HEK293 (cell line): ENCODE measurements at regions not wholly inside any gene's neighbourhood (a gene's known extent, or its start where the extent isn't known, plus 50 kb on each side); places are given as distances from the start of the nearest gene placed in this dataset.

Experiments used
- CTCF ChIA-PET: fragments of 350-600 bp; formaldehyde crosslinking; extraction: SDS; loops from one replicate; lab custom pipeline; 2021; ENCODE audit warnings: antibody characterized with exemption; lab: Yijun Ruan, JAX
- POLR2A ChIA-PET: fragments of 300-600 bp; formaldehyde crosslinking; extraction: SDS; loops from one replicate; lab custom pipeline; 2020; ENCODE audit warnings: antibody characterized with exemption, inconsistent platforms; lab: Yijun Ruan, JAX
- H3K27ac ChIP-seq: fragments of 200-500 bp; sonication (Bioruptor generic); 2 replicates; pipeline ENCODE4 v1.5.1; 2014; ENCODE audit warnings: low read depth, low read length, control low read depth, inconsistent platforms; ENCODE audit errors: extremely low read depth
- H3K36me3 ChIP-seq, 2 experiments: fragments of 200-500 bp in 1 of 2; sonication (Bioruptor generic) in 1 of 2; 1 replicate in 1 of 2; 2 replicates in 1 of 2; pipeline ENCODE4 v1.5.1; 2014 to 2017; ENCODE audit warnings: inconsistent platforms in 2 of 2, low read length in 2 of 2; ENCODE audit not compliant: control insufficient read depth in 2 of 2, insufficient read depth in 1 of 2
- H3K4me1 ChIP-seq: fragments of 200-500 bp; sonication (Bioruptor generic); 2 replicates; pipeline ENCODE4 v1.5.1; 2014; ENCODE audit warnings: mild to moderate bottlenecking, low read length, inconsistent platforms; ENCODE audit not compliant: control insufficient read depth, insufficient read depth
- H3K4me3 ChIP-seq: 2 replicates; pipeline ENCODE4 v1.5.1; 2011; ENCODE audit warnings: low read depth, mild to moderate bottlenecking, control low read depth, low read length, moderate library complexity
- H3K9me3 ChIP-seq: fragments of 200-500 bp; sonication (Bioruptor generic); 2 replicates; pipeline ENCODE4 v1.5.1; 2014; ENCODE audit warnings: low read depth, low read length, inconsistent platforms; ENCODE audit not compliant: control insufficient read depth, insufficient read depth
- HOXD13 ChIP-seq: sonication (generic); formaldehyde crosslinking; IDR thresholded peaks from 2 replicates; pipeline ENCODE4 v1.8.0; 2022; ENCODE audit warnings: missing genetic modification reagents, borderline replicate concordance
- KLF7 ChIP-seq: fragments of 450-650 bp; formaldehyde crosslinking; IDR thresholded peaks from 2 replicates; pipeline ENCODE4 v1.5.1; 2016; ENCODE audit warnings: missing biosample characterization, missing genetic modification characterization, borderline replicate concordance
- KLF9 ChIP-seq: fragments of 450-650 bp; formaldehyde crosslinking; IDR thresholded peaks from 2 replicates; pipeline ENCODE4 v1.5.1; 2016; ENCODE audit warnings: missing biosample characterization, missing genetic modification characterization, low read depth
- PRDM1 ChIP-seq: fragments of 450-650 bp; formaldehyde crosslinking; IDR thresholded peaks from 2 replicates; pipeline ENCODE4; 2016; ENCODE audit warnings: missing biosample characterization, missing genetic modification characterization
- SETDB1 ChIP-seq: IDR thresholded peaks from one replicate; pipeline ENCODE4 v1.6.1; 2017; ENCODE audit warnings: mild to moderate bottlenecking, low read length, moderate library complexity, mixed read lengths; ENCODE audit not compliant: insufficient read length
- ZBTB1 ChIP-seq: fragments of 450-650 bp; formaldehyde crosslinking; IDR thresholded peaks from 2 replicates; pipeline ENCODE4 v1.5.1; 2016; ENCODE audit warnings: missing biosample characterization, missing genetic modification characterization
- ZBTB48 ChIP-seq: fragments of 450-650 bp; formaldehyde crosslinking; IDR thresholded peaks from 2 replicates; pipeline ENCODE4 v1.5.1; 2016; ENCODE audit warnings: missing biosample characterization, missing genetic modification characterization
- ZNF121 ChIP-seq: fragments of 450-650 bp; formaldehyde crosslinking; IDR thresholded peaks from 2 replicates; pipeline ENCODE4 v1.5.1; 2016; ENCODE audit warnings: missing biosample characterization, missing genetic modification characterization
- ZNF2 ChIP-seq: fragments of 450-650 bp; formaldehyde crosslinking; IDR thresholded peaks from 2 replicates; pipeline ENCODE4 v1.5.1; 2016; ENCODE audit warnings: missing biosample characterization, missing genetic modification characterization
- ZNF24 ChIP-seq: fragments of 450-650 bp; formaldehyde crosslinking; IDR thresholded peaks from 2 replicates; pipeline ENCODE4 v1.5.1; 2016; ENCODE audit warnings: missing biosample characterization, missing genetic modification characterization
- ZNF311 ChIP-seq: fragments of 450-650 bp; formaldehyde crosslinking; IDR thresholded peaks from 2 replicates; pipeline ENCODE4 v1.5.1; 2017; ENCODE audit warnings: missing biosample characterization, missing genetic modification characterization, borderline replicate concordance
- ZNF404 ChIP-seq: fragments of 450-650 bp; formaldehyde crosslinking; IDR thresholded peaks from 2 replicates; pipeline ENCODE4 v1.5.1; 2017; ENCODE audit warnings: missing biosample characterization, missing genetic modification characterization
- ZNF423 ChIP-seq: fragments of 450-650 bp; formaldehyde crosslinking; IDR thresholded peaks from 2 replicates; pipeline ENCODE4 v1.5.1; 2016; ENCODE audit warnings: missing biosample characterization, missing genetic modification characterization
- ZNF548 ChIP-seq: fragments of 450-650 bp; formaldehyde crosslinking; IDR thresholded peaks from 2 replicates; pipeline ENCODE4 v1.5.1; 2016; ENCODE audit warnings: missing biosample characterization, missing genetic modification characterization
- ZNF596 ChIP-seq: fragments of 450-650 bp; IDR thresholded peaks from 2 replicates; pipeline ENCODE4 v1.5.0; 2018; ENCODE audit warnings: missing biosample characterization, mild to moderate bottlenecking, missing genetic modification characterization, moderate library complexity
- ZNF624 ChIP-seq: fragments of 450-650 bp; formaldehyde crosslinking; IDR thresholded peaks from 2 replicates; pipeline ENCODE4 v1.5.1; 2017; ENCODE audit warnings: missing biosample characterization, missing genetic modification characterization
- TF ChIP-seq, protein P1 (sequence below): fragments of 450-650 bp; formaldehyde crosslinking; IDR thresholded peaks from 2 replicates; pipeline ENCODE4 v1.5.1; 2016; ENCODE audit warnings: missing biosample characterization, missing genetic modification characterization, low read depth
- TF ChIP-seq, protein P2 (sequence below): fragments of 450-650 bp; formaldehyde crosslinking; IDR thresholded peaks from 2 replicates; pipeline ENCODE4 v1.5.1; 2016; ENCODE audit warnings: missing biosample characterization, missing genetic modification characterization
- TF ChIP-seq, protein P3 (sequence below): fragments of 450-650 bp; formaldehyde crosslinking; IDR thresholded peaks from 2 replicates; pipeline ENCODE4 v1.5.1; 2016; ENCODE audit warnings: missing biosample characterization, missing genetic modification characterization
- TF ChIP-seq, protein P4 (sequence below): fragments of 450-650 bp; formaldehyde crosslinking; IDR thresholded peaks from 2 replicates; pipeline ENCODE4; 2016; ENCODE audit warnings: missing biosample characterization, missing genetic modification characterization
- TF ChIP-seq, protein P5 (sequence below): IDR thresholded peaks from 2 replicates; pipeline ENCODE4 v1.6.1; 2011; ENCODE audit warnings: mild to moderate bottlenecking, low read depth, low read length, borderline replicate concordance
- TF ChIP-seq, protein P6 (sequence below): fragments of 450-650 bp; formaldehyde crosslinking; IDR thresholded peaks from 2 replicates; pipeline ENCODE4 v1.5.1; 2016; ENCODE audit warnings: missing biosample characterization, missing genetic modification characterization

DNA sequence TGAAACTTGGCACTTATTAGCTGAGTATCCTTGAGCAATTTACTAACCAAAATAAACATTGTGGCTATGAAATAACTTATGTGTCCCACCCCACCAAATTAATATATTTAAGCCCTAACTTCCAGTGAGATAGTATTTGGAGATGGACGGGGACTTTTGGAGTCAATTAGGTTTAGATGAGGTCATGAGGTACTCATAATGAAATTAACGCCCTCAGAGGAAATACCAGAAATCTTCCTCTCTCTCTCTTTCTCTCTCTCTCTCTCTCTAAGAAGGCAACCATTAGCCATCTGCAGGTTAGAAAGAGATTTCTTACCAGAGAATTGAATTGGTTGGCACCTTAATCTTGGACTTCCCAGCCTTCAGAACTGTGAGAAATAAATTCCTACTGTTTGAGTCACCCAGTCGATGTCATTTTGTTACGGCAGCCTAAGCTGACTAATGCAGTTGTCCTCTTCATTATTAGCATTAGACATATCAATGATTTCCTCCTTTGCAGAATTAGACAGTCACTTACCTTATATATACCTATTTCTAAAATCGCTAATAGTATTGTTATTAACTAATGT is 1284.0 kb downstream of the FAM181B start:
- ChIA-PET CTCF (no interaction called here), POLR2A (no interaction called here)
- Histone ChIP-seq H3K9me3 (no peaks in the 10 kb centered on the region), H3K36me3 (no peaks in the 10 kb centered on the region), H3K4me3 (no peak overlapping the region), H3K27ac (no peak overlapping the region), H3K4me1 (no peaks in the 10 kb centered on the region)
- TF ChIP-seq SETDB1 (peak; percentile 47), HOXD13 (no peak)

DNA sequence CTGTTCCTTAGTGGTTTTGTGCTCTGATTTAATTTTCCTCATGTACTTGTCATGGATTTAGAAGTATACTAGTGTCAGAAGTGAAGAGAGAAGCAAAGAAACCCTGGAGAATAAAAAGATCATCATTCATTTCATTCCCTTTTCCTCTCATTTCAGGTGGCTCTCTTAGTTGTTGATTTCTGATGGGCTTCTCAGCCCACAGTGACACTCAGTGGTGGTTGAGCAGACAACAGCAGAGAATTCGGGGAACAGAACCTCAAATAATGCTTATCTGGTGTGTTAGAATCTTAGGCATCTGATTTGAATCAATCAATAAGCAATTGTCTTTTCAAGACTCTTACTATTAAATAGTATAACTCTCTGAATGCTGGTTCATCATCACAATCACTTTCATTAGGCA is 1289.4 kb downstream of the FAM181B start:
- Histone ChIP-seq H3K36me3 (no peaks in the 10 kb centered on the region), H3K27ac (no peak overlapping the region), H3K4me1 (no peaks in the 10 kb centered on the region), H3K9me3 (no peaks in the 10 kb centered on the region), H3K4me3 (no peak overlapping the region)
- ChIA-PET CTCF (no interaction called here), POLR2A (no interaction called here)
- TF ChIP-seq, protein P1, sequence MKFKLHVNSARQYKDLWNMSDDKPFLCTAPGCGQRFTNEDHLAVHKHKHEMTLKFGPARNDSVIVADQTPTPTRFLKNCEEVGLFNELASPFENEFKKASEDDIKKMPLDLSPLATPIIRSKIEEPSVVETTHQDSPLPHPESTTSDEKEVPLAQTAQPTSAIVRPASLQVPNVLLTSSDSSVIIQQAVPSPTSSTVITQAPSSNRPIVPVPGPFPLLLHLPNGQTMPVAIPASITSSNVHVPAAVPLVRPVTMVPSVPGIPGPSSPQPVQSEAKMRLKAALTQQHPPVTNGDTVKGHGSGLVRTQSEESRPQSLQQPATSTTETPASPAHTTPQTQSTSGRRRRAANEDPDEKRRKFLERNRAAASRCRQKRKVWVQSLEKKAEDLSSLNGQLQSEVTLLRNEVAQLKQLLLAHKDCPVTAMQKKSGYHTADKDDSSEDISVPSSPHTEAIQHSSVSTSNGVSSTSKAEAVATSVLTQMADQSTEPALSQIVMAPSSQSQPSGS (tag by site-specific recombination): no peak
- TF ChIP-seq, protein P2, sequence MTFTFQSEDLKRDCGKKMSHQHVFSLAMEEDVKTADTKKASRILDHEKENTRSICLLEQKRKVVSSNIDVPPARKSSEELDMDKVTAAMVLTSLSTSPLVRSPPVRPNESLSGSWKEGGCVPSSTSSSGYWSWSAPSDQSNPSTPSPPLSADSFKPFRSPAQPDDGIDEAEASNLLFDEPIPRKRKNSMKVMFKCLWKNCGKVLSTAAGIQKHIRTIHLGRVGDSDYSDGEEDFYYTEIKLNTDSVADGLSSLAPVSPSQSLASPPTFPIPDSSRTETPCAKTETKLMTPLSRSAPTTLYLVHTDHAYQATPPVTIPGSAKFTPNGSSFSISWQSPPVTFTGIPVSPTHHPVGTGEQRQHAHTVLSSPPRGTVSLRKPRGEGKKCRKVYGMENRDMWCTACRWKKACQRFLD (tag by site-specific recombination): no peak
- TF ChIP-seq, protein P3, sequence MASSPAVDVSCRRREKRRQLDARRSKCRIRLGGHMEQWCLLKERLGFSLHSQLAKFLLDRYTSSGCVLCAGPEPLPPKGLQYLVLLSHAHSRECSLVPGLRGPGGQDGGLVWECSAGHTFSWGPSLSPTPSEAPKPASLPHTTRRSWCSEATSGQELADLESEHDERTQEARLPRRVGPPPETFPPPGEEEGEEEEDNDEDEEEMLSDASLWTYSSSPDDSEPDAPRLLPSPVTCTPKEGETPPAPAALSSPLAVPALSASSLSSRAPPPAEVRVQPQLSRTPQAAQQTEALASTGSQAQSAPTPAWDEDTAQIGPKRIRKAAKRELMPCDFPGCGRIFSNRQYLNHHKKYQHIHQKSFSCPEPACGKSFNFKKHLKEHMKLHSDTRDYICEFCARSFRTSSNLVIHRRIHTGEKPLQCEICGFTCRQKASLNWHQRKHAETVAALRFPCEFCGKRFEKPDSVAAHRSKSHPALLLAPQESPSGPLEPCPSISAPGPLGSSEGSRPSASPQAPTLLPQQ (tag by site-specific recombination): no peak
- TF ChIP-seq, protein P4, sequence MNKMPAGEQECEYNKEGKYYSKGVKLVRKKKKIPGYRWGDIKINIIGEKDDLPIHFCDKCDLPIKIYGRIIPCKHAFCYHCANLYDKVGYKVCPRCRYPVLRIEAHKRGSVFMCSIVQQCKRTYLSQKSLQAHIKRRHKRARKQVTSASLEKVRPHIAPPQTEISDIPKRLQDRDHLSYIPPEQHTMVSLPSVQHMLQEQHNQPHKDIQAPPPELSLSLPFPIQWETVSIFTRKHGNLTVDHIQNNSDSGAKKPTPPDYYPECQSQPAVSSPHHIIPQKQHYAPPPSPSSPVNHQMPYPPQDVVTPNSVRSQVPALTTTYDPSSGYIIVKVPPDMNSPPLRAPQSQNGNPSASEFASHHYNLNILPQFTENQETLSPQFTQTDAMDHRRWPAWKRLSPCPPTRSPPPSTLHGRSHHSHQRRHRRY: no peak
- TF ChIP-seq ZNF121: no peak
- no peak for TF ChIP-seq ZNF2 (tag by site-specific recombination)
- TF ChIP-seq, protein P5, sequence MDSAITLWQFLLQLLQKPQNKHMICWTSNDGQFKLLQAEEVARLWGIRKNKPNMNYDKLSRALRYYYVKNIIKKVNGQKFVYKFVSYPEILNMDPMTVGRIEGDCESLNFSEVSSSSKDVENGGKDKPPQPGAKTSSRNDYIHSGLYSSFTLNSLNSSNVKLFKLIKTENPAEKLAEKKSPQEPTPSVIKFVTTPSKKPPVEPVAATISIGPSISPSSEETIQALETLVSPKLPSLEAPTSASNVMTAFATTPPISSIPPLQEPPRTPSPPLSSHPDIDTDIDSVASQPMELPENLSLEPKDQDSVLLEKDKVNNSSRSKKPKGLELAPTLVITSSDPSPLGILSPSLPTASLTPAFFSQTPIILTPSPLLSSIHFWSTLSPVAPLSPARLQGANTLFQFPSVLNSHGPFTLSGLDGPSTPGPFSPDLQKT: no peak
- TF ChIP-seq ZNF548: no peak
- TF ChIP-seq ZNF596 (tag by site-specific recombination): no peak

DNA sequence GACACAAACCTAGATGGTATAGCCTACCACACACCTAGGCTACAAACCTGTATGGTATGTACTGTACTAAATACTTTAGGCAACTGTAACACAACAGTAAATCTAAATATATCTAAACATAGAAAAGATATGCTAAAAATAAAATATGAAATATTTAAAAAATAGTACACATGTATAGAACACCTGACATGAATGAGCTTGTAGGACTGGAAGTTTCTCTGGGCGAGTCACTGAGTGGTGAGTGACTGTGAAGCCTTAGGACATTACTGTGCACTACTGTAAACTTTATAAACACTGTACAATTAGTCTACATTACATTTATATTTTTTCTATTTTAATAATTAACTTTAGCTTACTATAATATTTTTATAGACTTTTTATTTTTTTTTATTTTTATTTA is 1301.3 kb downstream of the FAM181B start:
- H3K27ac ChIP-seq: no peak overlapping the region
- POLR2A ChIA-PET: no interaction called here
- H3K4me1 ChIP-seq: no peaks in the 10 kb centered on the region
- H3K9me3 ChIP-seq: no peaks in the 10 kb centered on the region
- H3K4me3 ChIP-seq: no peak overlapping the region
- CTCF ChIA-PET: no interaction called here
- H3K36me3 ChIP-seq: no peaks in the 10 kb centered on the region
- TF ChIP-seq, protein P6, sequence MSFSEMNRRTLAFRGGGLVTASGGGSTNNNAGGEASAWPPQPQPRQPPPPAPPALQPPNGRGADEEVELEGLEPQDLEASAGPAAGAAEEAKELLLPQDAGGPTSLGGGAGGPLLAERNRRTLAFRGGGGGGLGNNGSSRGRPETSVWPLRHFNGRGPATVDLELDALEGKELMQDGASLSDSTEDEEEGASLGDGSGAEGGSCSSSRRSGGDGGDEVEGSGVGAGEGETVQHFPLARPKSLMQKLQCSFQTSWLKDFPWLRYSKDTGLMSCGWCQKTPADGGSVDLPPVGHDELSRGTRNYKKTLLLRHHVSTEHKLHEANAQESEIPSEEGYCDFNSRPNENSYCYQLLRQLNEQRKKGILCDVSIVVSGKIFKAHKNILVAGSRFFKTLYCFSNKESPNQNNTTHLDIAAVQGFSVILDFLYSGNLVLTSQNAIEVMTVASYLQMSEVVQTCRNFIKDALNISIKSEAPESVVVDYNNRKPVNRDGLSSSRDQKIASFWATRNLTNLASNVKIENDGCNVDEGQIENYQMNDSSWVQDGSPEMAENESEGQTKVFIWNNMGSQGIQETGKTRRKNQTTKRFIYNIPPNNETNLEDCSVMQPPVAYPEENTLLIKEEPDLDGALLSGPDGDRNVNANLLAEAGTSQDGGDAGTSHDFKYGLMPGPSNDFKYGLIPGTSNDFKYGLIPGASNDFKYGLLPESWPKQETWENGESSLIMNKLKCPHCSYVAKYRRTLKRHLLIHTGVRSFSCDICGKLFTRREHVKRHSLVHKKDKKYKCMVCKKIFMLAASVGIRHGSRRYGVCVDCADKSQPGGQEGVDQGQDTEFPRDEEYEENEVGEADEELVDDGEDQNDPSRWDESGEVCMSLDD: no peak
- TF ChIP-seq KLF9 (tag by site-specific recombination): no peak
- TF ChIP-seq, protein P5: no peak
- no peak for TF ChIP-seq ZNF311
- TF ChIP-seq ZBTB1: no peak
- no peak for TF ChIP-seq ZNF24 (tag by site-specific recombination)
- TF ChIP-seq ZNF423 (tag by site-specific recombination): no peak
- no peak for TF ChIP-seq KLF7 (tag by site-specific recombination)
- no peak for TF ChIP-seq ZNF404 (tag by site-specific recombination)
- TF ChIP-seq ZNF624 (tag by site-specific recombination): no peak
- TF ChIP-seq ZBTB48: no peak
- no peak for TF ChIP-seq PRDM1 (tag by site-specific recombination)
